HEK293 (cell line): ENCODE measurements at regions not wholly inside any gene's neighbourhood (a gene's known extent, or its start where the extent isn't known, plus 50 kb on each side); places are given as distances from the start of the nearest gene placed in this dataset.

ENCODE experiments used
- CTCF ChIA-PET: fragments of 350-600 bp; formaldehyde crosslinking; extraction: SDS; loops from one replicate; lab custom pipeline; 2021; ENCODE audit warnings: antibody characterized with exemption; lab: Yijun Ruan, JAX
- POLR2A ChIA-PET: fragments of 300-600 bp; formaldehyde crosslinking; extraction: SDS; loops from one replicate; lab custom pipeline; 2020; ENCODE audit warnings: antibody characterized with exemption, inconsistent platforms; lab: Yijun Ruan, JAX
- H3K27ac ChIP-seq: fragments of 200-500 bp; sonication (Bioruptor generic); 2 replicates; pipeline ENCODE4 v1.5.1; 2014; ENCODE audit warnings: low read depth, low read length, control low read depth, inconsistent platforms; ENCODE audit errors: extremely low read depth
- H3K36me3 ChIP-seq, 2 experiments: fragments of 200-500 bp in 1 of 2; sonication (Bioruptor generic) in 1 of 2; 1 replicate in 1 of 2; 2 replicates in 1 of 2; pipeline ENCODE4 v1.5.1; 2014 to 2017; ENCODE audit warnings: inconsistent platforms in 2 of 2, low read length in 2 of 2; ENCODE audit not compliant: control insufficient read depth in 2 of 2, insufficient read depth in 1 of 2
- H3K4me1 ChIP-seq: fragments of 200-500 bp; sonication (Bioruptor generic); 2 replicates; pipeline ENCODE4 v1.5.1; 2014; ENCODE audit warnings: mild to moderate bottlenecking, low read length, inconsistent platforms; ENCODE audit not compliant: control insufficient read depth, insufficient read depth
- H3K4me3 ChIP-seq: 2 replicates; pipeline ENCODE4 v1.5.1; 2011; ENCODE audit warnings: low read depth, mild to moderate bottlenecking, control low read depth, low read length, moderate library complexity
- H3K9me3 ChIP-seq: fragments of 200-500 bp; sonication (Bioruptor generic); 2 replicates; pipeline ENCODE4 v1.5.1; 2014; ENCODE audit warnings: low read depth, low read length, inconsistent platforms; ENCODE audit not compliant: control insufficient read depth, insufficient read depth
- PRDM4 ChIP-seq: fragments of 450-650 bp; formaldehyde crosslinking; IDR thresholded peaks from 2 replicates; pipeline ENCODE4 v1.5.1; 2017; ENCODE audit warnings: missing biosample characterization, missing genetic modification characterization
- REST ChIP-seq: fragments of 450-650 bp; formaldehyde crosslinking; IDR thresholded peaks from 2 replicates; pipeline ENCODE4 v1.5.1; 2016; ENCODE audit warnings: missing biosample characterization, missing genetic modification characterization
- SCRT1 ChIP-seq: fragments of 450-650 bp; formaldehyde crosslinking; IDR thresholded peaks from 2 replicates; pipeline ENCODE4 v1.5.1; 2016; ENCODE audit warnings: missing biosample characterization, missing genetic modification characterization, borderline replicate concordance
- SCRT2 ChIP-seq: fragments of 450-650 bp; formaldehyde crosslinking; IDR thresholded peaks from 2 replicates; pipeline ENCODE4 v1.5.1; 2016; ENCODE audit warnings: missing biosample characterization, missing genetic modification characterization
- YY2 ChIP-seq: fragments of 450-650 bp; formaldehyde crosslinking; IDR thresholded peaks from 2 replicates; pipeline ENCODE4 v1.5.1; 2016; ENCODE audit warnings: missing biosample characterization, missing genetic modification characterization
- ZBTB48 ChIP-seq: fragments of 450-650 bp; formaldehyde crosslinking; IDR thresholded peaks from 2 replicates; pipeline ENCODE4 v1.5.1; 2016; ENCODE audit warnings: missing biosample characterization, missing genetic modification characterization
- ZBTB8A ChIP-seq: fragments of 450-650 bp; formaldehyde crosslinking; IDR thresholded peaks from 2 replicates; pipeline ENCODE4 v1.5.1; 2016; ENCODE audit warnings: missing biosample characterization, missing genetic modification characterization
- ZNF140 ChIP-seq: fragments of 450-650 bp; formaldehyde crosslinking; IDR thresholded peaks from 2 replicates; pipeline ENCODE4 v1.5.1; 2016; ENCODE audit warnings: missing biosample characterization, missing genetic modification characterization
- ZNF18 ChIP-seq: fragments of 450-650 bp; formaldehyde crosslinking; IDR thresholded peaks from 2 replicates; pipeline ENCODE4 v1.5.1; 2016; ENCODE audit warnings: missing biosample characterization, missing genetic modification characterization
- ZNF23 ChIP-seq: fragments of 450-650 bp; formaldehyde crosslinking; IDR thresholded peaks from 2 replicates; pipeline ENCODE4 v1.5.1; 2016; ENCODE audit warnings: missing biosample characterization, missing genetic modification characterization, borderline replicate concordance
- ZNF239 ChIP-seq: fragments of 450-650 bp; formaldehyde crosslinking; IDR thresholded peaks from 2 replicates; pipeline ENCODE4 v1.5.1; 2016; ENCODE audit warnings: missing biosample characterization, missing genetic modification characterization
- ZNF292 ChIP-seq: fragments of 450-650 bp; formaldehyde crosslinking; IDR thresholded peaks from 2 replicates; pipeline ENCODE4 v1.5.1; 2016; ENCODE audit warnings: low read depth, missing biosample characterization, missing genetic modification characterization, borderline replicate concordance
- ZNF335 ChIP-seq: fragments of 450-650 bp; formaldehyde crosslinking; conservative IDR thresholded peaks from 2 replicates; pipeline ENCODE4 v1.5.1; 2016; ENCODE audit warnings: missing biosample characterization, missing genetic modification characterization
- ZNF398 ChIP-seq: fragments of 450-650 bp; formaldehyde crosslinking; IDR thresholded peaks from 2 replicates; pipeline ENCODE4 v1.5.1; 2017; ENCODE audit warnings: missing biosample characterization, missing genetic modification characterization
- ZNF426 ChIP-seq: fragments of 450-650 bp; formaldehyde crosslinking; IDR thresholded peaks from 2 replicates; pipeline ENCODE4 v1.5.1; 2017; ENCODE audit warnings: missing biosample characterization, missing genetic modification characterization, mild to moderate bottlenecking, inconsistent platforms, moderate library complexity
- ZNF501 ChIP-seq: fragments of 450-650 bp; formaldehyde crosslinking; IDR thresholded peaks from 2 replicates; pipeline ENCODE4 v1.5.1; 2016; ENCODE audit warnings: missing biosample characterization, missing genetic modification characterization
- ZNF555 ChIP-seq: fragments of 450-650 bp; formaldehyde crosslinking; conservative IDR thresholded peaks from 2 replicates; pipeline ENCODE4 v1.5.1; 2017; ENCODE audit warnings: missing biosample characterization, mild to moderate bottlenecking, missing genetic modification characterization, inconsistent platforms
- ZNF624 ChIP-seq: fragments of 450-650 bp; formaldehyde crosslinking; IDR thresholded peaks from 2 replicates; pipeline ENCODE4 v1.5.1; 2017; ENCODE audit warnings: missing biosample characterization, missing genetic modification characterization
- ZNF645 ChIP-seq: fragments of 450-650 bp; formaldehyde crosslinking; IDR thresholded peaks from 2 replicates; pipeline ENCODE4; 2016; ENCODE audit warnings: missing biosample characterization, missing genetic modification characterization
- ZNF76 ChIP-seq: fragments of 450-650 bp; formaldehyde crosslinking; IDR thresholded peaks from 2 replicates; pipeline ENCODE4; 2016; ENCODE audit warnings: low read depth, missing biosample characterization, missing genetic modification characterization, borderline replicate concordance
- ZNF768 ChIP-seq: fragments of 450-650 bp; formaldehyde crosslinking; IDR thresholded peaks from 2 replicates; pipeline ENCODE4 v1.5.1; 2018; ENCODE audit warnings: missing biosample characterization, mild to moderate bottlenecking, missing genetic modification characterization
- ZSCAN23 ChIP-seq: fragments of 450-650 bp; formaldehyde crosslinking; IDR thresholded peaks from 2 replicates; pipeline ENCODE4 v1.5.1; 2016; ENCODE audit warnings: missing biosample characterization, missing genetic modification characterization

GRCh38 chr1:4156241-4156973, 256.3 kb upstream of the C1orf174 start:
- Histone ChIP-seq H3K4me3 (no peak overlapping the region), H3K36me3 (no peaks in the 10 kb centered on the region), H3K27ac (no peak overlapping the region), H3K9me3 (no peaks in the 10 kb centered on the region), H3K4me1 (no peaks in the 10 kb centered on the region)
- ChIA-PET CTCF (interaction anchor here (0.7 kb wide), 1 partner anchor 276 kb away, joined by 3 read pairs; no protein-coding TSS in a partner anchor), POLR2A (no interaction called here)
- TF ChIP-seq ZNF140 (tag by site-specific recombination) (no peak), SCRT2 (tag by site-specific recombination) (no peak), SCRT1 (tag by site-specific recombination) (no peak), ZBTB48 (no peak), ZNF398 (tag by site-specific recombination) (no peak), ZNF624 (tag by site-specific recombination) (no peak), ZBTB8A (tag by site-specific recombination) (no peak), ZNF239 (tag by site-specific recombination) (no peak), ZNF292 (tag by site-specific recombination) (no peak), ZNF76 (no peak), ZNF335 (tag by site-specific recombination) (no peak)

GRCh38 chr1:4160181-4160580, 260.1 kb upstream of the C1orf174 start:
- no peaks in the 10 kb centered on the region for H3K36me3 ChIP-seq
- TF ChIP-seq PRDM4 (no peak), ZNF645 (tag by site-specific recombination) (no peak), ZNF501 (tag by site-specific recombination) (no peak), REST (tag by site-specific recombination) (no peak), ZNF23 (no peak), ZSCAN23 (no peak), ZNF768 (tag by site-specific recombination) (no peak), ZNF555 (tag by site-specific recombination) (no peak), ZNF18 (tag by site-specific recombination) (no peak), ZNF426 (no peak), YY2 (tag by site-specific recombination) (no peak)
- no peaks in the 10 kb centered on the region for H3K9me3 ChIP-seq
- POLR2A ChIA-PET, result no interaction called here
- no peaks in the 10 kb centered on the region for H3K4me1 ChIP-seq
- H3K4me3 ChIP-seq, result no peak overlapping the region
- CTCF ChIA-PET, result no interaction called here
- H3K27ac ChIP-seq, result no peak overlapping the region
